ENCODE measurements at regions not wholly inside any gene's neighbourhood (a gene's known extent, or its start where the extent isn't known, plus 50 kb on each side); places are given as distances from the start of the nearest gene placed in this dataset.

- no peaks in the 10 kb centered on the region for H4K20me1 ChIP-seq (ENCODE audit: control insufficient read depth, insufficient read depth)
- ChIA-PET POLR2A (no interaction called here), CTCF (no interaction called here), SMC1A (ENCODE audit: uncharacterized antibody, unreplicated experiment) (no interaction called here), RAD21 (ENCODE audit: unreplicated experiment) (no interaction called here)
- H3K4me2 ChIP-seq (ENCODE audit: control insufficient read depth, insufficient read depth) = no peak overlapping the region
- DNase-seq (ENCODE audit: low read depth, low spot score) (no peak), FAIRE-seq (peak; percentile 23), ATAC-seq (peak; percentile 70)
- no peak overlapping the region for H3K9ac ChIP-seq (ENCODE audit: control insufficient read depth, insufficient read depth, low read length)
- in situ Hi-C loops (cut with MboI) = no loop called here
- no peaks in the 10 kb centered on the region for H3K4me1 ChIP-seq (ENCODE audit: control insufficient read depth, insufficient read depth, low read length)
- H3K4me3 ChIP-seq = no peak overlapping the region
- intact Hi-C loops (cut with micrococcal nuclease; ENCODE audit: unreplicated experiment) = no loop called here
- no peaks in the 10 kb centered on the region for H3K79me2 ChIP-seq (ENCODE audit: control insufficient read depth, insufficient read depth, low read length)
- H3K9me3 ChIP-seq (replicated peaks; ENCODE audit: control insufficient read depth, insufficient read depth, low read length) = no peaks in the 10 kb centered on the region
- no peak for TF ChIP-seq CHD2 (IDR thresholded peaks at IDR 0.05; ENCODE audit: borderline replicate concordance, low read depth, low read length)
- no peak for TF ChIP-seq HCFC1 (IDR thresholded peaks at IDR 0.05; ENCODE audit: low read length)
- no peak for TF ChIP-seq RCOR1 (conservative IDR thresholded peaks at IDR 0.05; ENCODE audit: low read depth, low read length)
- peak; percentile 29; the same call in 1 of the 2 replicates for TF ChIP-seq RUNX3 (IDR thresholded peaks at IDR 0.05; ENCODE audit: low read length)
- H2AFZ ChIP-seq (ENCODE audit: control insufficient read depth, low read depth, low read length) = no peak overlapping the region
- H3K27ac ChIP-seq (ENCODE audit: control insufficient read depth, insufficient read depth) = no peak overlapping the region
- 10% methylated on average over 5 of the region's 5 CpGs for WGBS (ENCODE audit: insufficient coverage, insufficient replicate concordance, low lambda C conversion rate, missing lambda C conversion rate)
- no TSS peak for BruUV-seq (replicated peaks)
- H3K27me3 ChIP-seq (replicated peaks in 1 of 2; ENCODE audit: control insufficient read depth in 2 of 2, insufficient read depth in 2 of 2, low read length in 1 of 2) = no peaks in the 10 kb centered on the region
- no peaks in the 10 kb centered on the region for H3K36me3 ChIP-seq (ENCODE audit: control insufficient read depth in 2 of 2, insufficient read depth in 2 of 2, low read length in 1 of 2)
These were observed 436.5 kb upstream of the PCDH20 start for GRCh38 chr13:61852116-61852619.

DNA sequence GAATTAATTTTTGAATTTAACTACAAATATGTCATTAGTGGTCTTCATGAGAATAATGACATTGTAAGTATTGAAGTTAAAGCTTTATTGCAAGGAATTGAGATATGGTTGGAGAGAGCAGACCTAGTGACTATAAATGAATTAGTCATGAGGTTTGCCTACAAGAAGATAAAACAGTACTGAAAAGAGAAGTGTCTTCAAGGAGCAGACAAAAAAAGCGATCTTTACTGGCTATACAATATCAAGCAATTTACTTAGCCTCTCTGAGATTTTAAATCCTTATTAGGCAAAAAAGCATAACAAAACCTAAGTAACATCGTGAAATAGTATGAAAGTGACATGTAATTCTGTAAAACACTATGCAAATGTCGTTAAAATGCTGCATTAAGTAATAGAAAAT is 435.1 kb upstream of the PCDH20 start:
- DNase-seq (ENCODE audit: low read depth, low spot score) (no peak), FAIRE-seq (no peak), ATAC-seq (no peak)
- BruUV-seq (replicated peaks) = no TSS peak
- Histone ChIP-seq H4K20me1 (ENCODE audit: control insufficient read depth, insufficient read depth) (no peaks in the 10 kb centered on the region), H3K4me1 (ENCODE audit: control insufficient read depth, insufficient read depth, low read length) (no peaks in the 10 kb centered on the region), H3K9me3 (replicated peaks; ENCODE audit: control insufficient read depth, insufficient read depth, low read length) (no peaks in the 10 kb centered on the region), H3K79me2 (ENCODE audit: control insufficient read depth, insufficient read depth, low read length) (no peaks in the 10 kb centered on the region), H3K36me3 (ENCODE audit: control insufficient read depth in 2 of 2, insufficient read depth in 2 of 2, low read length in 1 of 2) (no peaks in the 10 kb centered on the region), H3K4me3 (no peak overlapping the region), H3K9ac (ENCODE audit: control insufficient read depth, insufficient read depth, low read length) (no peak overlapping the region), H3K27me3 (replicated peaks in 1 of 2; ENCODE audit: control insufficient read depth in 2 of 2, insufficient read depth in 2 of 2, low read length in 1 of 2) (no peaks in the 10 kb centered on the region), H2AFZ (ENCODE audit: control insufficient read depth, low read depth, low read length) (no peak overlapping the region), H3K27ac (ENCODE audit: control insufficient read depth, insufficient read depth) (no peak overlapping the region), H3K4me2 (ENCODE audit: control insufficient read depth, insufficient read depth) (no peak overlapping the region)
- ChIA-PET SMC1A (ENCODE audit: uncharacterized antibody, unreplicated experiment) (no interaction called here), RAD21 (ENCODE audit: unreplicated experiment) (no interaction called here), CTCF (no interaction called here), POLR2A (no interaction called here)
- no peak for TF ChIP-seq SUPT20H (IDR thresholded peaks at IDR 0.05; ENCODE audit: borderline replicate concordance, control insufficient read depth, low read depth, low read length)
- no peak for TF ChIP-seq CBX3 (IDR thresholded peaks at IDR 0.05; ENCODE audit: borderline replicate concordance, low read depth)
- no peak for TF ChIP-seq BMI1 (IDR thresholded peaks at IDR 0.05; ENCODE audit: borderline replicate concordance)
- TF ChIP-seq JUND (IDR thresholded peaks at IDR 0.05; ENCODE audit: low read depth, low read length) = no peak
- no peak for TF ChIP-seq ELK1 (IDR thresholded peaks at IDR 0.05; ENCODE audit: low read depth, low read length)
- TF ChIP-seq KLF5 (IDR thresholded peaks at IDR 0.05; ENCODE audit: partially characterized antibody) = no peak
- no peak for TF ChIP-seq LARP7 (IDR thresholded peaks at IDR 0.05)
- TF ChIP-seq NBN (IDR thresholded peaks at IDR 0.05) = no peak
- TF ChIP-seq PAX5 (IDR thresholded peaks at IDR 0.05; ENCODE audit: borderline replicate concordance, low read depth, low read length) = no peak
- TF ChIP-seq EZH2 (IDR thresholded peaks at IDR 0.05; ENCODE audit: borderline replicate concordance, control insufficient read depth, low read depth, low read length) = no peak
- no peak for TF ChIP-seq BCL11A (IDR thresholded peaks at IDR 0.05; ENCODE audit: low read depth, low read length)
- no peak for TF ChIP-seq ZNF274 (IDR thresholded peaks at IDR 0.05; ENCODE audit: insufficient read depth, insufficient read length)
- intact Hi-C loops (cut with micrococcal nuclease; ENCODE audit: unreplicated experiment) = no loop called here
- 19% methylated on average over 3 of the region's 3 CpGs for WGBS (ENCODE audit: insufficient coverage, insufficient replicate concordance, low lambda C conversion rate, missing lambda C conversion rate)
- in situ Hi-C loops (cut with MboI) = no loop called here
